ENCODE measurements at regions not wholly inside any gene's neighbourhood (a gene's known extent, or its start where the extent isn't known, plus 50 kb on each side); places are given as distances from the start of the nearest gene placed in this dataset.

GRCh38 chr6:163761481-163761880, 347.0 kb downstream of the QKI start:
- no peak for DNase-seq (ENCODE audit: low spot score)
- Histone ChIP-seq H3K36me3 (replicated peaks; ENCODE audit: insufficient read depth, low read depth) (no peaks in the 10 kb centered on the region), H4K20me1 (ENCODE audit: insufficient read depth, poor library complexity, severe bottlenecking) (no peaks in the 10 kb centered on the region), H2AFZ (no peak overlapping the region), H3K4me2 (no peak overlapping the region), H3K9me3 (ENCODE audit: low read depth) (no peaks in the 10 kb centered on the region), H3K9me2 (replicated peaks; ENCODE audit: insufficient read depth) (no peaks in the 10 kb centered on the region), H3K4me3 (no peak overlapping the region), H3K27me3 (no peaks in the 10 kb centered on the region), H3K27ac (no peak overlapping the region), H3K4me1 (ENCODE audit: insufficient read depth) (peaks cover 7% of the 10 kb centered on the region), H3K79me2 (no peaks in the 10 kb centered on the region)
- 77% methylated on average over 3 of the region's 3 CpGs for WGBS (ENCODE audit: low lambda C conversion rate, missing lambda C conversion rate)
- no peak for TF ChIP-seq EZH2phosphoT487 (IDR thresholded peaks at IDR 0.05; ENCODE audit: low read depth, severe bottlenecking, unreplicated experiment)
- TF ChIP-seq CTCF (IDR thresholded peaks at IDR 0.05; ENCODE audit: poor library complexity), result no peak
- TF ChIP-seq EZH2 (IDR thresholded peaks at IDR 0.05; ENCODE audit: borderline replicate concordance), result no peak

- no peaks in the 10 kb centered on the region for H3K9me2 ChIP-seq (replicated peaks; ENCODE audit: insufficient read depth)
- no peak overlapping the region for H3K4me2 ChIP-seq
- H3K79me2 ChIP-seq, result no peaks in the 10 kb centered on the region
- no peak overlapping the region for H2AFZ ChIP-seq
- no peaks in the 10 kb centered on the region for H4K20me1 ChIP-seq (ENCODE audit: insufficient read depth, poor library complexity, severe bottlenecking)
- H3K36me3 ChIP-seq (replicated peaks; ENCODE audit: insufficient read depth, low read depth), result no peaks in the 10 kb centered on the region
- no peak overlapping the region for H3K4me3 ChIP-seq
- no peak overlapping the region for H3K27ac ChIP-seq
- H3K9me3 ChIP-seq (ENCODE audit: low read depth), result no peaks in the 10 kb centered on the region
- no peak for TF ChIP-seq EZH2 (IDR thresholded peaks at IDR 0.05; ENCODE audit: borderline replicate concordance)
- TF ChIP-seq CTCF (IDR thresholded peaks at IDR 0.05; ENCODE audit: poor library complexity), result no peak
- TF ChIP-seq EZH2phosphoT487 (IDR thresholded peaks at IDR 0.05; ENCODE audit: low read depth, severe bottlenecking, unreplicated experiment), result no peak
- no peak for DNase-seq (ENCODE audit: low spot score)
- 64% methylated on average over 3 of the region's 3 CpGs for WGBS (ENCODE audit: low lambda C conversion rate, missing lambda C conversion rate)
- H3K27me3 ChIP-seq, result no peaks in the 10 kb centered on the region
- H3K4me1 ChIP-seq (ENCODE audit: insufficient read depth), result peaks cover 7% of the 10 kb centered on the region
Measured at GRCh38 chr6:163760860-163761259, 346.3 kb downstream of the QKI start.

- Histone ChIP-seq H3K36me3 (replicated peaks; ENCODE audit: insufficient read depth, low read depth) (no peaks in the 10 kb centered on the region), H3K79me2 (no peaks in the 10 kb centered on the region), H3K9me3 (ENCODE audit: low read depth) (no peaks in the 10 kb centered on the region), H3K9me2 (replicated peaks; ENCODE audit: insufficient read depth) (no peaks in the 10 kb centered on the region), H3K4me3 (no peak overlapping the region), H3K4me1 (ENCODE audit: insufficient read depth) (no peaks in the 10 kb centered on the region), H4K20me1 (ENCODE audit: insufficient read depth, poor library complexity, severe bottlenecking) (no peaks in the 10 kb centered on the region), H3K27ac (no peak overlapping the region), H3K4me2 (no peak overlapping the region), H2AFZ (no peak overlapping the region), H3K27me3 (no peaks in the 10 kb centered on the region)
- 93% methylated on average over 5 of the region's 5 CpGs for WGBS (ENCODE audit: low lambda C conversion rate, missing lambda C conversion rate)
- TF ChIP-seq EZH2phosphoT487 (IDR thresholded peaks at IDR 0.05; ENCODE audit: low read depth, severe bottlenecking, unreplicated experiment), result no peak
- TF ChIP-seq CTCF (IDR thresholded peaks at IDR 0.05; ENCODE audit: poor library complexity), result no peak
- no peak for TF ChIP-seq EZH2 (IDR thresholded peaks at IDR 0.05; ENCODE audit: borderline replicate concordance)
- DNase-seq (ENCODE audit: low spot score), result no peak
Measured at GRCh38 chr6:163759542-163759941, 345.0 kb downstream of the QKI start.

GRCh38 chr6:163757520-163757919, 343.0 kb downstream of the QKI start:
- Histone ChIP-seq H4K20me1 (ENCODE audit: insufficient read depth, poor library complexity, severe bottlenecking) (no peaks in the 10 kb centered on the region), H3K27ac (no peak overlapping the region), H3K27me3 (no peaks in the 10 kb centered on the region), H3K36me3 (replicated peaks; ENCODE audit: insufficient read depth, low read depth) (no peaks in the 10 kb centered on the region), H3K9me2 (replicated peaks; ENCODE audit: insufficient read depth) (no peaks in the 10 kb centered on the region), H3K4me1 (ENCODE audit: insufficient read depth) (no peaks in the 10 kb centered on the region), H3K4me3 (no peak overlapping the region), H3K9me3 (ENCODE audit: low read depth) (no peaks in the 10 kb centered on the region), H2AFZ (no peak overlapping the region), H3K79me2 (no peaks in the 10 kb centered on the region), H3K4me2 (no peak overlapping the region)
- no peak for TF ChIP-seq EZH2 (IDR thresholded peaks at IDR 0.05; ENCODE audit: borderline replicate concordance)
- TF ChIP-seq EZH2phosphoT487 (IDR thresholded peaks at IDR 0.05; ENCODE audit: low read depth, severe bottlenecking, unreplicated experiment), result no peak
- TF ChIP-seq CTCF (IDR thresholded peaks at IDR 0.05; ENCODE audit: poor library complexity), result no peak
- no peak for DNase-seq (ENCODE audit: low spot score)
